Sigmoid colon (tissue), 6 donors: ENCODE measurements at regions not wholly inside any gene's neighbourhood (a gene's known extent, or its start where the extent isn't known, plus 50 kb on each side); places are given as distances from the start of the nearest gene placed in this dataset.

ENCODE experiments used
- DNase-seq: peaks from one replicate; pipeline ENCODE4 v3.0.0-alpha.2; 2019
- H3K27ac ChIP-seq, 4 donors: fragments of 200-600 bp; sonication (generic); one replicate each; pipeline ENCODE4 v1.5.1; 2016 to 2019; ENCODE audit warnings: mild to moderate bottlenecking in 1 of 4
- H3K27me3 ChIP-seq, 3 donors: fragments of 200-600 bp; sonication (generic); one replicate each; pipeline ENCODE4 v1.5.1; 2019; ENCODE audit warnings: mild to moderate bottlenecking in 1 of 3
- H3K36me3 ChIP-seq, 4 donors: fragments of 200-600 bp; sonication (generic); one replicate each; pipeline ENCODE4 v1.5.1; 2016 to 2019
- H3K4me1 ChIP-seq, 4 donors: fragments of 200-600 bp; sonication (generic); one replicate each; pipeline ENCODE4 v1.5.1; 2017 to 2019
- H3K4me3 ChIP-seq, 4 donors: fragments of 200-600 bp; sonication (generic); one replicate each; pipeline ENCODE4 v1.5.1; 2017 to 2019; ENCODE audit warnings: mild to moderate bottlenecking in 2 of 4, moderate library complexity in 1 of 4
- H3K9me3 ChIP-seq, 4 donors: fragments of 200-600 bp in 3 of 4; sonication (generic) in 3 of 4; one replicate each; pipeline versions ENCODE4 v1.5.1 to v1.6.1; 2013 to 2019
- CTCF ChIP-seq, 4 experiments: fragments of 450-650 bp in 3 of 4; fragments of 200-600 bp in 1 of 4; IDR thresholded peaks; one replicate each; pipeline ENCODE4 v1.5.1; 2016 to 2019; ENCODE audit warnings: antibody characterized with exemption in 4 of 4, mild to moderate bottlenecking in 3 of 4, moderate library complexity in 2 of 4
- EP300 ChIP-seq, 4 donors: sonication (generic); formaldehyde crosslinking; IDR thresholded peaks; one replicate each; pipeline ENCODE4 v1.6.1; 2017; ENCODE audit warnings: antibody characterized with exemption in 4 of 4
- POLR2A ChIP-seq, 2 donors: fragments of 450-650 bp; IDR thresholded peaks; one replicate each; pipeline ENCODE4 v1.6.1; 2016; ENCODE audit warnings: antibody characterized with exemption in 2 of 2, mild to moderate bottlenecking in 2 of 2, moderate library complexity in 2 of 2
- POLR2AphosphoS5 ChIP-seq, 4 donors: sonication (generic); formaldehyde crosslinking; IDR thresholded peaks; one replicate each; pipeline ENCODE4 v1.6.1; 2017; ENCODE audit warnings: antibody characterized with exemption in 4 of 4
- WGBS, 2 donors: extraction: QIAGEN DNeasy Blood & Tissue Kit; methylation state at CpG; one replicate each; pipeline ENCODE4 v1.1.7; 2013; 5-methylcytosine and 5-hydroxymethylcytosine counted together
- intact Hi-C: fragments of 100-400 bp; cut with DNase I; formaldehyde crosslinking; loops from one replicate; pipeline ENCODE4 v1.15.1; 2023
- donor health status: healthy with polysubstance abuse.
- donor health status: healthy.

GRCh38 chr21:35965699-35966098 lies 94.6 kb downstream of the SETD4 start:
- 16 to 66% methylated on average over 4 of the region's 4 CpGs for WGBS, 2 donors
- intact Hi-C loops: no loop called here
- Histone ChIP-seq H3K36me3 (no peaks in the 10 kb centered on the region), H3K9me3 (no peaks in the 10 kb centered on the region), H3K27ac (no peak overlapping the region), H3K4me1 (no peaks in the 10 kb centered on the region), H3K4me3 (no peak overlapping the region), H3K27me3 (peaks cover 0 to 4% (median 0%) of the 10 kb centered on the region in 3 donors)
- DNase-seq: no peak
- no peak for TF ChIP-seq POLR2AphosphoS5 (IDR thresholded peaks at IDR 0.05)
- TF ChIP-seq EP300 (IDR thresholded peaks at IDR 0.05): no peak
- TF ChIP-seq POLR2A (IDR thresholded peaks at IDR 0.05): no peak
- TF ChIP-seq CTCF (IDR thresholded peaks at IDR 0.05): no peak

DNA sequence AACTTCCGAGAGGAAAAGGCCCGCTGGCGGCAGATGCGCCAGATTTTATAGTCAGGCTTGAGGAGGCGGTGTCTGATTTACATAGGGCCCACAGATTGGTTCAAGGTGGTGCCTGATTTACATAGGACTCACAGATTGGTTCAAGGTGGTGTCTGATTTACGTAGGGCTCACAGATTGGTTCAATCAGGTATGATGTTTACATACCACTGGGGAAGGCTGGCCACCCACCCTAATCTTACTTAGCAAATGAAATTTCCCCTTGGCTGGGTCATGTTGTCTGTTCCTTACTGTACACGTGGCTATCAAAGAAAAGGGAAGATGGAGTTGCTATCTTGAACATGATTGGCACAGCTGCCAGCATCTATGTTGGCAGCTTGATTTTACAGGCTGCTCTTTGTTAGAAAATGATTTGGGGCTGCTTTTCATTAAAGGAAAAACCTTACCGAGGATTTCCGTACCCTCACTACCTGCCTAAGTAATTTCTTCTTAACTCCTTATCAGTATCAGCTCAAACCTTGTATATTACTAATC lies 96.3 kb downstream of the SETD4 start:
- Histone ChIP-seq H3K27ac (no peak overlapping the region), H3K4me3 (no peak overlapping the region), H3K27me3 (peaks cover 0 to 4% (median 0%) of the 10 kb centered on the region in 3 donors), H3K36me3 (no peaks in the 10 kb centered on the region), H3K9me3 (no peaks in the 10 kb centered on the region), H3K4me1 (no peaks in the 10 kb centered on the region)
- no peak for DNase-seq
- TF ChIP-seq POLR2A (IDR thresholded peaks at IDR 0.05) (no peak), POLR2AphosphoS5 (IDR thresholded peaks at IDR 0.05) (no peak), EP300 (IDR thresholded peaks at IDR 0.05) (no peak), CTCF (IDR thresholded peaks at IDR 0.05) (no peak)
- intact Hi-C loops: no loop called here
- 85 to 87% methylated on average over 9 of the region's 9 CpGs for WGBS, 2 donors

- 90 to 93% methylated on average over 2 of the region's 2 CpGs for WGBS, 2 donors
- intact Hi-C loops: no loop called here
- H3K4me3 ChIP-seq: no peak overlapping the region
Observed at GRCh38 chr21:35962917-35963316, 97.4 kb downstream of the SETD4 start.

GRCh38 chr21:35954066-35954465 lies 106.3 kb downstream of the SETD4 start:
- intact Hi-C loops: no loop called here
- no peak overlapping the region for H3K4me3 ChIP-seq
- 63 to 73% methylated on average over 4 of the region's 4 CpGs for WGBS, 2 donors
- H3K36me3 ChIP-seq: no peaks in the 10 kb centered on the region
- H3K27ac ChIP-seq: no peak overlapping the region
- DNase-seq: no peak
- H3K9me3 ChIP-seq: no peaks in the 10 kb centered on the region
- H3K4me1 ChIP-seq: no peaks in the 10 kb centered on the region
- TF ChIP-seq POLR2A (IDR thresholded peaks at IDR 0.05) (no peak), CTCF (IDR thresholded peaks at IDR 0.05) (no peak), POLR2AphosphoS5 (IDR thresholded peaks at IDR 0.05) (no peak), EP300 (IDR thresholded peaks at IDR 0.05) (no peak)
- H3K27me3 ChIP-seq: no peaks in the 10 kb centered on the region

More at GRCh38 chr21:35962917-35963316, 97.4 kb downstream of the SETD4 start:
- Histone ChIP-seq H3K36me3 (no peaks in the 10 kb centered on the region), H3K27me3 (peaks cover 0 to 4% (median 0%) of the 10 kb centered on the region in 3 donors), H3K9me3 (no peaks in the 10 kb centered on the region), H3K4me1 (no peaks in the 10 kb centered on the region), H3K27ac (no peak overlapping the region)
- DNase-seq: no peak
- TF ChIP-seq CTCF (IDR thresholded peaks at IDR 0.05): no peak
- no peak for TF ChIP-seq POLR2A (IDR thresholded peaks at IDR 0.05)
- no peak for TF ChIP-seq EP300 (IDR thresholded peaks at IDR 0.05)
- TF ChIP-seq POLR2AphosphoS5 (IDR thresholded peaks at IDR 0.05): no peak

DNA sequence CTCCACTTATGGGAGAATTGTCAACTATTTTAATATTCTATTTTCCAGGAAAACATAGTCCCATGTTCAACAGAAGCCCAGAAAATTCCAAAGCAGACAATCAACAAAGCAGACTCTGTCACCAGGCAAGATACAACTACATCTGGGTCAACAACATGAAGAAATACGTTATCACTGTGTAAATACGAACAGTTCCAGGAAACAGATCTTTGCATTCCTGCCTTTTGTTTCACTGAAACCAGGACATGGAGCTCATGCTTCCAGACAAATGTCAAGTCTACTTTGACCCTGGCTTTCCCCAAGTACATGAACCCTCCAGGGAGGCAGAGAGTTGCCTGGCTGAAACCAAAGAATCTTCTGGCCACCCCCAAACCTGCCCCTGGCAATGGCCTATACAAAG lies 106.7 kb downstream of the SETD4 start:
- H3K27ac ChIP-seq: no peak overlapping the region
- no peaks in the 10 kb centered on the region for H3K36me3 ChIP-seq
- intact Hi-C loops: no loop called here
- whole genome bisulfite sequencing, 2 donors: 14 to 67% methylated on average over 2 of the region's 2 CpGs
- H3K4me1 ChIP-seq: no peaks in the 10 kb centered on the region
- no peaks in the 10 kb centered on the region for H3K27me3 ChIP-seq
- no peak overlapping the region for H3K4me3 ChIP-seq
- DNase-seq: no peak
- no peaks in the 10 kb centered on the region for H3K9me3 ChIP-seq
- TF ChIP-seq EP300 (IDR thresholded peaks at IDR 0.05) (no peak), POLR2A (IDR thresholded peaks at IDR 0.05) (no peak), CTCF (IDR thresholded peaks at IDR 0.05) (no peak), POLR2AphosphoS5 (IDR thresholded peaks at IDR 0.05) (no peak)
